SK-N-SH (cell line): ENCODE measurements at regions not wholly inside any gene's neighbourhood (a gene's known extent, or its start where the extent isn't known, plus 50 kb on each side); places are given as distances from the start of the nearest gene placed in this dataset.

Experiments used
- CTCF ChIA-PET: fragments of 300-600, 350-600 bp; formaldehyde crosslinking; extraction: SDS; loops from one replicate; lab custom pipeline; 2021; lab: Yijun Ruan, JAX
- POLR2A ChIA-PET: fragments of 350-600 bp; sonication (Branson Sonifier 250); formaldehyde crosslinking; extraction: SDS; loops from one replicate; lab custom pipeline; 2020; ENCODE audit warnings: antibody characterized with exemption, inconsistent platforms; lab: Yijun Ruan, JAX
- DNase-seq: peaks from one replicate; pipeline ENCODE4 v3.0.0; 2012
- H2AFZ ChIP-seq: fragments of 200-600 bp; sonication (generic); 2 replicates; pipeline ENCODE4 v1.8.1; 2016; ENCODE audit warnings: antibody characterized with exemption, mild to moderate bottlenecking, low read depth
- H3F3A ChIP-seq: fragments of 200-600 bp; sonication (generic); replicated peaks from 2 replicates; pipeline ENCODE3; 2016; ENCODE audit warnings: antibody characterized with exemption, mild to moderate bottlenecking; ENCODE audit not compliant: insufficient read depth
- H3K27ac ChIP-seq, 2 experiments: fragments of 200-500 bp in 1 of 2; fragments of 200-600 bp in 1 of 2; sonication (Bioruptor generic) in 1 of 2; sonication (generic), shearing (Covaris generic) in 1 of 2; 2 replicates each; pipeline versions ENCODE4 v1.5.1 to v1.6.1; 2014 to 2016; ENCODE audit warnings: low read depth in 2 of 2, inconsistent platforms in 1 of 2, low read length in 1 of 2, mild to moderate bottlenecking in 1 of 2, mixed read lengths in 1 of 2
- H3K27me3 ChIP-seq: fragments of 200-600 bp; sonication (generic), shearing (Covaris generic); 2 replicates; pipeline ENCODE4 v1.6.1; 2016; ENCODE audit warnings: mixed run types; ENCODE audit not compliant: insufficient read depth
- H3K36me3 ChIP-seq, 2 experiments: fragments of 200-500 bp in 1 of 2; fragments of 200-600 bp in 1 of 2; sonication (Bioruptor generic) in 1 of 2; sonication (generic) in 1 of 2; replicated peaks in 1 of 2; 2 replicates each; pipeline versions ENCODE3 to v1.5.1; 2014 to 2016; ENCODE audit warnings: low read length in 1 of 2, mild to moderate bottlenecking in 1 of 2; ENCODE audit not compliant: insufficient read depth in 2 of 2, control insufficient read depth in 1 of 2
- H3K4me1 ChIP-seq, 2 experiments: fragments of 200-500 bp in 1 of 2; fragments of 200-600 bp in 1 of 2; sonication (Bioruptor generic) in 1 of 2; sonication (generic), shearing (Covaris generic) in 1 of 2; 2 replicates each; pipeline versions ENCODE4 v1.5.1 to v1.6.1; 2014 to 2016; ENCODE audit warnings: low read depth in 1 of 2, low read length in 1 of 2, mixed run types in 1 of 2; ENCODE audit not compliant: insufficient read depth in 2 of 2, control insufficient read depth in 1 of 2
- H3K4me2 ChIP-seq: fragments of 200-600 bp; sonication (generic), shearing (Covaris generic); 2 replicates; pipeline ENCODE4 v1.6.1; 2017; ENCODE audit warnings: mixed run types
- H3K4me3 ChIP-seq, 2 experiments: fragments of 200-500 bp in 1 of 2; fragments of 200-600 bp in 1 of 2; sonication (Bioruptor generic) in 1 of 2; sonication (generic), shearing (Covaris generic) in 1 of 2; 2 replicates each; pipeline versions ENCODE4 v1.5.1 to v1.8.1; 2014 to 2016; ENCODE audit warnings: low read depth in 2 of 2, inconsistent platforms in 1 of 2, low read length in 1 of 2, mild to moderate bottlenecking in 1 of 2, mixed read lengths in 1 of 2, moderate library complexity in 1 of 2
- H3K79me2 ChIP-seq: fragments of 200-600 bp; sonication (generic); 2 replicates; pipeline ENCODE4 v1.8.1; 2017; ENCODE audit warnings: mild to moderate bottlenecking; ENCODE audit not compliant: insufficient read depth
- H3K9ac ChIP-seq: fragments of 200-600 bp; sonication (generic); 2 replicates; pipeline ENCODE4 v1.6.1; 2017; ENCODE audit warnings: mixed run types
- H3K9me2 ChIP-seq: fragments of 200-600 bp; sonication (generic); 2 replicates; pipeline ENCODE4 v1.6.1; 2017; ENCODE audit warnings: mixed run types
- H3K9me3 ChIP-seq: fragments of 200-600 bp; sonication (generic); 2 replicates; pipeline ENCODE4 v1.6.1; 2017; ENCODE audit warnings: mixed run types, mild to moderate bottlenecking, moderate library complexity
- H4K20me1 ChIP-seq: fragments of 200-600 bp; sonication (generic); 2 replicates; pipeline ENCODE4 v1.6.1; 2017; ENCODE audit warnings: mild to moderate bottlenecking, mixed run types; ENCODE audit not compliant: insufficient read depth
- CTCF ChIP-seq: fragments of 200-600 bp; sonication (generic); IDR thresholded peaks from 2 replicates; pipeline ENCODE4 v1.6.1; 2017; ENCODE audit warnings: antibody characterized with exemption, mild to moderate bottlenecking, moderate library complexity
- EZH2phosphoT487 ChIP-seq: fragments of 200-600 bp; sonication (generic); IDR thresholded peaks from 2 replicates; pipeline ENCODE4 v1.6.1; 2017; ENCODE audit warnings: low read depth, mixed run types, mild to moderate bottlenecking, antibody characterized with exemption, moderate library complexity, borderline replicate concordance
- FOXM1 ChIP-seq: IDR thresholded peaks from 2 replicates; pipeline ENCODE4 v1.4.0; 2012; ENCODE audit warnings: low read depth, mild to moderate bottlenecking
- GABPA ChIP-seq: IDR thresholded peaks from 2 replicates; pipeline ENCODE4 v1.4.0; 2012; ENCODE audit warnings: low read depth, mild to moderate bottlenecking
- GATA2 ChIP-seq: sonication (generic); formaldehyde crosslinking; IDR thresholded peaks from 2 replicates; pipeline ENCODE4 v1.5.0; 2020; ENCODE audit warnings: mild to moderate bottlenecking, missing genetic modification reagents
- JUND ChIP-seq: IDR thresholded peaks from 2 replicates; pipeline ENCODE4 v1.4.0; 2012
- MAX ChIP-seq: IDR thresholded peaks from 2 replicates; pipeline ENCODE4 v1.4.0; 2012; ENCODE audit warnings: low read depth
- MEF2A ChIP-seq: IDR thresholded peaks from 2 replicates; pipeline ENCODE4 v1.4.0; 2012; ENCODE audit warnings: low read depth, borderline replicate concordance
- MXI1 ChIP-seq: IDR thresholded peaks from 2 replicates; pipeline ENCODE4 v1.6.1; 2012; ENCODE audit warnings: mild to moderate bottlenecking, low read depth, low read length, improper control_type of control experiment
- SIN3A ChIP-seq: IDR thresholded peaks from 2 replicates; pipeline ENCODE4 v1.6.1; 2012; ENCODE audit warnings: low read depth, mild to moderate bottlenecking, low read length, moderate library complexity, borderline replicate concordance
- SMC3 ChIP-seq: IDR thresholded peaks from 2 replicates; pipeline ENCODE4 v1.6.1; 2012; ENCODE audit warnings: low read depth, low read length, improper control_type of control experiment
- TCF12 ChIP-seq: IDR thresholded peaks from 2 replicates; pipeline ENCODE4 v1.4.0; 2012
- TEAD4 ChIP-seq: IDR thresholded peaks from 2 replicates; pipeline ENCODE4 v1.4.0; 2012; ENCODE audit warnings: mild to moderate bottlenecking, borderline replicate concordance; ENCODE audit not compliant: insufficient read depth
- YY1 ChIP-seq: IDR thresholded peaks from 2 replicates; pipeline ENCODE4 v1.4.0; 2012; ENCODE audit warnings: low read depth, mild to moderate bottlenecking
- WGBS: methylation state at CpG from one replicate; pipeline ENCODE4 v1.1.6; 2017; ENCODE audit warnings: low lambda C conversion rate; 5-methylcytosine and 5-hydroxymethylcytosine counted together

GRCh38 chr4:1542226-1542490 lies 135.9 kb upstream of the NKX1-1 start:
- no peaks in the 10 kb centered on the region for H3K36me3 ChIP-seq
- H3K4me1 ChIP-seq: no peaks in the 10 kb centered on the region
- no peak overlapping the region for H3K9ac ChIP-seq
- no peaks in the 10 kb centered on the region for H3F3A ChIP-seq
- H3K4me2 ChIP-seq: no peak overlapping the region
- H3K4me3 ChIP-seq: no peak overlapping the region
- peaks cover 8% of the 10 kb centered on the region; the same call in 1 of the 2 replicates for H3K27me3 ChIP-seq
- H3K9me2 ChIP-seq: no peaks in the 10 kb centered on the region
- H2AFZ ChIP-seq: no peak overlapping the region
- no peaks in the 10 kb centered on the region for H4K20me1 ChIP-seq
- TF ChIP-seq YY1: no peak
- no peak for TF ChIP-seq MEF2A
- TF ChIP-seq GABPA: no peak
- no peak for TF ChIP-seq MXI1
- no peak for TF ChIP-seq JUND
- TF ChIP-seq EZH2phosphoT487: no peak
- TF ChIP-seq SMC3: no peak
- no peak for TF ChIP-seq SIN3A
- H3K79me2 ChIP-seq: no peaks in the 10 kb centered on the region
- DNase-seq: no peak
- CTCF ChIA-PET: interaction anchor here (0.6 kb wide), 1 partner anchor 424 kb away, joined by 3 read pairs; no protein-coding TSS in a partner anchor
- POLR2A ChIA-PET: no interaction called here
- H3K9me3 ChIP-seq: no peaks in the 10 kb centered on the region
- 50% methylated on average over 5 of the region's 10 CpGs for WGBS
- H3K27ac ChIP-seq: no peak overlapping the region

- DNase-seq: no peak
- WGBS: 67% methylated on average over 30 of the region's 30 CpGs
- no peak overlapping the region for H3K9ac ChIP-seq
- no peaks in the 10 kb centered on the region for H3F3A ChIP-seq
- H3K27ac ChIP-seq: no peak overlapping the region
- TF ChIP-seq YY1: no peak
- TF ChIP-seq TCF12: no peak
- TF ChIP-seq GATA2 (CRISPR knock-in tag): no peak
- no peak for TF ChIP-seq EZH2phosphoT487
- no peak for TF ChIP-seq MAX
- no peak for TF ChIP-seq SIN3A
- no peak for TF ChIP-seq SMC3
- TF ChIP-seq CTCF: no peak
- no peak for TF ChIP-seq JUND
- TF ChIP-seq TEAD4: no peak
- no peak for TF ChIP-seq FOXM1
- TF ChIP-seq, all 33 proteins: peak for 0
- H3K4me1 ChIP-seq: no peaks in the 10 kb centered on the region
- H3K36me3 ChIP-seq: no peaks in the 10 kb centered on the region
- POLR2A ChIA-PET: no interaction called here
- H4K20me1 ChIP-seq: no peaks in the 10 kb centered on the region
- H3K79me2 ChIP-seq: no peaks in the 10 kb centered on the region
- CTCF ChIA-PET: interaction anchor here (0.6 kb wide), 1 partner anchor 423 kb away, joined by 3 read pairs; no protein-coding TSS in a partner anchor
- H3K4me2 ChIP-seq: no peak overlapping the region
- H3K9me2 ChIP-seq: no peaks in the 10 kb centered on the region
- no peak overlapping the region for H3K4me3 ChIP-seq
- H3K27me3 ChIP-seq: peaks cover 5% of the 10 kb centered on the region; the same call in 1 of the 2 replicates
- no peak overlapping the region for H2AFZ ChIP-seq
- H3K9me3 ChIP-seq: no peaks in the 10 kb centered on the region
These were observed 135.4 kb upstream of the NKX1-1 start for GRCh38 chr4:1541449-1542225.
